ENCODE measurements at regions not wholly inside any gene's neighbourhood (a gene's known extent, or its start where the extent isn't known, plus 50 kb on each side); places are given as distances from the start of the nearest gene placed in this dataset.

DNA sequence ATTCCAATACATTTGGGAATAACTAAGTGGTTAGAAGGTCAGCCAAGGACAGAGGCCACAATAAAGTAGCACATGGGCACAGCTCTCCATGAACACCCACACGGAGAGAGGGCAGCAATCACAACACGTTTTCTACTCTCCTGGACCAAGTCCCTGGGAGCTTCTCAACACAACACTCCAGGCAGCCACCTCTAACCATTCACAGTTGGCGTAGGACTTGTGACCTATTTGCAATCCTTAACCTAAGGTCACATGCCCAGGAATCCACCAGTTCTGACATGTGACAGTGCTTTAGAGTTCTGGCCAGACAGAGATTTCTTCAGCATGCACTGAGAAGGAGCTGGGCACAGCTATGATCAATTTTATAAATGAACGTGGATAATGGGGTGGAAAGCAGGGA, 280.8 kb downstream of the SHQ1 start:
- no peak for DNase-seq (ENCODE audit: low spot score)

DNA sequence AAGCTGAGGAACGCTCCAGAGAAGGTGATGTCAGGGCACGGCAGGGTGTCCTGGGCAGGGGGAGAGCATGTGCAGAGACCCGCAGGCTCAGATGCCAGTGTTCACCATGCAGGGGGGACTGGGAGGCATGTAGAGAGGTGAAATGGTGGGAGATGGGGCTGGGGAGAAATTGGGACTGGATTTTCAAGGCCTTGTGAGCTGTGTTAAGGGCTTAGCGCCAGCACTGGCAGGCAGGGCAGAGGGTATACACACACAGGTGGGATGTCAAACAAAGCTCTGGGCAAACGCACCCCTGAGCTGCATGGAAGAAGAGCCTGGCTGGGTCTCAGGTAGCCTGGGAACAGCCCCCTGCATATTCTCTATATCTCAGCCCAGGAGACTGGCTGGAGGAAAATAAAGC, 282.7 kb downstream of the SHQ1 start:
- no peak for DNase-seq (ENCODE audit: low spot score)

DNA sequence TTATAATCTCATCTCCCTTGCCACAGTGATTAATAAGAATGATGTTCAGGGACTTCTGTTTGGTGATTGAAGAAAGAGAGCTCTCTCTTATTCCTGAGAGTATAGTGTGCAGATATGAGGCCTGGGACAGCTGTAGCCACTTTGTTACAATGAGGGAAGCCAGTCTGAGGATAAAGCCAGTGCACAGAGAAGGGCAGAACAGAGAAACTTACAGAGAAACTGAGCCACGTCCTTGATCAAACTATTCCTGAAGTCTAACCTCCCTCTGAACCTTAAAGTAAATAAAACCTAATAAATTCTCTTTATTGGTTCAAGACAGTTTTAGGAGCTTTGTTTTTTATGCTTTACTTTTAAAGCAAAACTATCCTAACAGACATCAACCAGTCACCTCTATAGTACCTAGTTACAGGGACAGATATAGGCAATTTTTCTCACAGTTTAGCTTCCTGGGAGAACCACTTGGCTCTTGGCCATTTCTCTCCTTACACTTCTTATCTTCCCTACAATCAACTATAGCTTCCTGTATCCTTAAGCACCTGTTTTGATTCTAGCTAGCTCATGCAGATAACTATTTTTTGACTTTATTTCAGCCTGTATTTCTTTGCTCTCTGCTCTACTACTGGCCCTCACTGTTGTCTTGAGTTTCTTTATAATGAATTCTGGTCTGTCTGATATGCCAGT, 284.4 kb downstream of the SHQ1 start:
- DNase-seq (ENCODE audit: low spot score) = no peak

DNA sequence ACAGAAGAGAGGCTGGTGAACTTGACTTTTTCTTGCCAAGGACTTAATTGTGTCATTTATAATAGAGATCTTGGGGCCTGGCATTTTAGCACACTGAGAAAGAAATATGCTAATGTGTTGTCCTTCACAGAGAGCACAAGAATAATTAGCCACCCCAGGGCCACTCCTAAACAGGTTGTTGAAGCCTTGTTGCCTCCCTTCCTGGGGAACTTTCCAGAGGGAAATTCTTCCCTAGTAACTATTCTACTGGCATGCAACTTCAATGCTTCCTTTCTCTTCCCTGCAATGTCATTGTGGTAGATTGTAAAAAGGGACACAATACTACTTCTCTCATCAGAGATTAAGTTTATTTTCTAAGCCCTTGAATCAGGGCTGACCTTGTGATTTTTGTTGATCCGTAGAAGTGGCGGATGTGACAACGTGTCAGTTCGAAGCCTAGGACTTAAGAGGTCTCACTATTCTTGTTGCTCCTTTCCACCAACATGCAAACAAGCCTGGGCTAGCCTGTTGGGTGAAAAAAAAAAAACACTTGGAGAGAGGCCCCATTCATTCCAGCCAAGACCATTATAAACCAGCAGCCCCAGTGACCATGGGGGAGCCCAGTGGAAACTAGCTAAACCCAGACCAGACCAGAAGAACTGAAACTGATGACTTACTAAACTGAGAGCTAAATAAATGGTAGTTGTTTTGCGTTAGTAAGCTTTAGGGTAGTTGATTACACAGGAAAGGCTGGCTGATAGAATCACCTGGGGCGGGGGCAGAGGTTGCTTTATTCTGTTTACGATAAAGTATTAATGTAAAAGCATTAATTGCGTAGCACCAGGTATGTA, 287.2 kb downstream of the SHQ1 start:
- DNase-seq (ENCODE audit: low spot score) = peak; percentile 52

DNA sequence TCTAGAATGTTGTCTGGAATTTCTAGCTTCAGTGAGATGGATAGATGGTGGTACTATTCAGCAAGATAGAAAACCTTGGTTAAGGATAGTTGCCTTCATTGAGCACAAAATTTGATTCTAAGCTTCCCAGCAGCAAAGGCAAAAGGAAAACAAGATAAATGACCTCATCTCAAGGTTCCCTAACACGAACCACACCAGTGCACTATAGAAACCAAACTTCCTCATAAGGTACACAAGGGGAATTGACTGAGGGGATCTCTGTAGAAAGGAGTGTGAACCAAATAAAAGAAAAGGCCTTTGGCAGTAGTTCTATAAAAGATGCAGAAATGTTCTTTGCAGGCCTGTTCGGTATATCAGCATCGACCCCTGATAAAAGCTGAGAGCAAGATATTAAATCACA, 288.9 kb downstream of the SHQ1 start:
- no peak for DNase-seq (ENCODE audit: low spot score)

DNA sequence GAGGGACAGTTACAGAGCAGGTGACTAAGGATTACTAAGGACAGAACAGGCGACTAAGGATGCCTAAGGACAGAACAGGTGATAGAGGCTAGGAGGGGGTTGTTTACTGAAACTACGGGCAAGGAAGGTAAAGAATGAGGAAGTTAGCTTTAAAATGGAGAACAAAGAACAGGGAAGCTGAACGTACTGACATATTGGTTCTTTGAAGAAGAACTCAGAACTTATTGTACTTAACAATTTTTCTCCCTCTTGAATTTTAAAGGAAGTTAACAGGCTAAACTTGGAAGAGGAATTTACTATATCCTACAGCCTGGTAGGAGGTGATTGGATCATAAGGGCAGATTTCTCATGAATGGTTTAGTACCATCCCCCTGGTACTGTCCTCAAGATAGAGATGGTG, 290.2 kb downstream of the SHQ1 start:
- no peak for DNase-seq (ENCODE audit: low spot score)

DNA sequence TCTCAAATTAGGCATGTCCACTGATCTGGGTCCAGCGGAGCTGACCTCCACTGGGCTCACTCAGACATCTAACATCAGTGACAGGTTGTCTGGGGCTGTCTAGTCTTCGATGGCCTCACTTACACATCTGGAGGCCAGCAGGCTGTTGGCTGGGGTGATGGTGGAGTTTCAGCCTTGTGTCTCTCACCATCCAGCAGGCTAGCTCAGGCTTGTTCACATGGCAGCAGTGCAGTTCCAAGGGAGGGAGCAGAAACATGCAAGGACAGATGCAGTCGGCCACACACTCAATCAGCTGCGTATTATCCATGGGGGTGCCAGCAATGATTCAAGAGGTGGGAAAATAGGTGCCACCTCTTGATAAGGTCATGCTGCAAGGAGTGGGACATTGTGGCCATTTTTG, 292.5 kb downstream of the SHQ1 start:
- DNase-seq (ENCODE audit: low spot score) = no peak

DNA sequence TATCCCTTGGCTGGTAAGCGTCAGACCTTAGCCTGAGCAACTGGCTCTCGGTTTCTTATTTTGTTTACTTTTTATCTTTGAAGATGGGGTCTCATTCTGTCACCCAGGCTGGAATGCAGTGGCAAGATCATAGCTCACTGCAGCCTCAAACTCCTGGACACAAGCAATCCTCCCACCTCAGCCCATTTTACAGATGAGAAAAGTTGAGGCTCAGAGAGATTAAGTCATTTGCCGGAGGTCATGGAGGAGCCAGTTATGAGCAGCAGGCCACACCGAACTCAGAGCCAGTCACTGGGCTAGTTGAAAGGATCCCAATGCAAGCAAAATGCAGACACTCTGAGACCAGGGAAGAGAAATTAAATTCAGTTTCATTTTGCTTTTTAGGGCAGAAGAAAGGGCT, 293.6 kb downstream of the SHQ1 start:
- DNase-seq (ENCODE audit: low spot score) = no peak

DNA sequence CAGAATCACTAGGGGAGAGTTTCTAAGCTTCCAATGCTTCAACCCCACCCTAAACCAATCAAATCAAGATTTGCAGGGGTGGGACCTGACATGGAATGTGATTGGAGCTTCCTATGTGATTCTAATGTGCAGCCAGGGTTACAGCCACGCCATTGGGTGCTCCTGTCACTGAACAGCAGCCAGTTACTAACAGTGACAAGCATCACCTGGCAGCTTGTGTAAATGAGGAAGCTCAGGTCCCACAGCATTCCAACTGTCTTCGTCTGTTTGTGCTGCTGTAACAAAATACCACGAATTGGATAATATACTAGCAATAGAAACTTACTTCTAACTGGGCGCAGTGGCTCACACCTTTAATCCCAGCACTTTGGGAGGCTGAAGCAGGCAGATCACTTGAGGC, 294.9 kb downstream of the SHQ1 start:
- no peak for DNase-seq (ENCODE audit: low spot score)

DNA sequence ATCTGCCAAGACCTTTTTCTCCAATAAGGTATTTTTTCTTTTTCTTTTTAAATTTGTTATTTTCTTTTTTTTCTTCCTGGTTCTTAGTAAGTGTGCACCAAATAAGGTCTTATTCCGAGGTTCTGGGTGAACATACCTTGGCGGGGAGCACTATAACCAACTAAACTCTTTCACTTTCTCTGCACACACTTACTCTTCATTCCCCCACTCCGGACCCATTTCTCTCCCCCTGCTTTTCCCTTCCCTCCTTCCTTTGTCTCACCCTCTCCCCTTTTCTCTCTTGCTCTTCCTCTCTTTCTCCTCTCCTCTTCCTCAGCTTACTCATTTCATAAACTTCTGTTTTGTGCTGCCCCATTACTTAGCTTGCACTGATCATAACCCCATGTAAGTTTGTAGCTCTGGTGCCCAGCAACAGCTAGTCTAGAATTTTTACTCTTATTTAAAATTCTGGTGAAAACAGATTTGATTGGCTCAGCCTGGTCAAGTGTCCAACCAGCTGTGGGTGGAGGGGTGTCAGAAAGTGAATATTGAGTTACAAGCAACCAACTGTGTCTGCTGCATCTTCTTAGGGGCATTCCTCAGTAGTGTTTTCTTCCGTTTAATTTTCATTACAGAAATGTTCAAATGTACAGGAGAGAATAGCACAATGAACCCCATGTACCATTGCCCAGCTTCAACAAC, 297.5 kb downstream of the SHQ1 start:
- no peak for DNase-seq (ENCODE audit: low spot score)

DNA sequence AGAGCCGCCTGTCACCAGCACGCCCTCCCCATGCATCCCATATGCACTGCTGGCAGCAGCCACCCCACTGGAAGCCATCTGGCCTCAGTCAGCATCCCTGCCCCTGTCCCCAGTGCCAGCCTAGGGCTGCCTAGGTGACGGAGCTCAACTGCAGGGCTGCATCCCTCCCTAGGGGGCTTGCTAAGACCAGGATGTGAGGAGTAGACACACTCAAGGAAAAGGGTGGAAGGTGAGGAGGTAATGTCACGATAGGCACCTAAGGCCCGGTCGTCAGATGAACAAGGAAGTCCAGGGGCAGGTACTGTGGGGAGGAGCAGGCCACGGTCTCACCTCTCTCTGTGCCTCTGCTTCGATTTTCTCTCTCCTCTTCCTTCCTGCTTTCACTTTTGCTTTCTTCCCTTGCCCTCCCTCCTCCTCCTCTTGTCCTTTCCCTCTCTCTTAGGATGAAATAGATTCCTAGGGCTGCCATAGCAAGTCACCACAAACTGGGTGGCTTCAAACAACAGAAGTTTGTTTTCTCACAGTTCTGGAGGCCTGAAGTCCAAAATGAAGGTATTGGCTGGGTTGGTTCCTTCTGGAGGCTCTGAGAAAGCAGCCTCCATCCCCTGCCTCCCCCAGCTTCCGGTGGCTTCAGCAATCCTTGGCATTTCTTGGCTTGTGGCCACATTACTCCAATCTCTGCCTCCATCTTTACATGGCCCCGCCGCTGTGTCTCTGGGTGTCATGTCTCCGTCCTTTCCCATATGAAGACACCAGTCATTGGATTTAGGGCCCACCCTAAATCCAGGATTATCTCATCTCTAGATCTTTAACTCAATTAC, 298.3 kb downstream of the SHQ1 start:
- DNase-seq (ENCODE audit: low spot score) = no peak

DNA sequence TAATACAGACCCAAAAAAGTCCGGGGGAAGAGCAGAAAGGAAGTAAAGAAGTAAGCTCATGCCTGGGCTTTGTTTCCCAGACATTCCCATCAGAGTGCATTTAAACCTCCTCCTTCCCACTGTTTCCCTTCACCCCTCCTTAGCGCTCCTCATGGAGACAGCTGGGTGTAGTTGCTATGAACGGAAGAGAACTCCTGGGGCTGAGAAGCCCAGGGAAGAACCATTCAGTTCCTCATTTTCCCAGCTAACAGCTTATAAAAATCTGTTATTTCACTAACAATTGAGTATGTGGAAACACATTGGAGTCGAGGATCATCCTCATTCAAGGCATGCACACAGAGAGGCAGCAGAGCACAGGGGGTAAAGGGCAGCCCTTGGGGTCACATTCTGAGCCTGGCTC, 299.3 kb downstream of the SHQ1 start:
- DNase-seq (ENCODE audit: low spot score) = no peak

DNA sequence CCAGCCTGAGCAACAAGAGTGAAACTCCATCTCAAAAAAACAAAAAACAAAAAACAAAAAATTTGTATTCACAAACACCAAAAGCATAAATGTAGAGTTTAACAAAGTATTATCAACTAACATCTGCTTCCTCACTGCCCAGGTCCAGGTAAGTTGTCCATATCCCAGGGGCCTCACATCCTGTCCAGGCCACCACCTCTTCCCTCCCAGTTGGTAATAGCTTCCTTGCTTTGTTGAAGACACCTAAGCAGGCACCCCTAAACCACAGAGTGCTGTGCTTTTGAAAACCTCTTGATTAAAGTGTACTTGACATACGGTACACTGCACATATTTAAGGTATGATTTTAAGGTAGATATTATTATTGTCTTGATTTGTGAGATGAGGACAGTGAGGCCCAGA, 299.8 kb downstream of the SHQ1 start:
- no peak for DNase-seq (ENCODE audit: low spot score)

DNA sequence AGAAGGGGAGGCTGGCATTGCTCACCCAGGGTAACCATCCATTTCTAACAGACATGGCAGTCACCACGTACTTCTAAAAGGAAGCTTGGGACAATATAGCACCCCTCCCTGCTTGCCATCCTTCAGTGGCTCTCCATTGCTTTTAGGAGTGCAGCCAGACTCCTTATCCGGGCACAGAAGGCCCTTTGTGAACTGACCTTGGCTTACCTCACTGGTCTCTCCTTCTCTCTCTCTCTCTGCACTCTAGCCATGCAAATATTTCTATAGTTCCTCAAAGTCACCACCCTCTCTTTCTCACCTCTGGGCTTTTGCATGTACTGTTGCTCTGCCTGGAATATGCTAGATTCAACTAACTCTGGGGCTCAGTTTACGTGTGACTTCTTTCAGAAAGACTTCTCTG, 301.1 kb downstream of the SHQ1 start:
- no peak for DNase-seq (ENCODE audit: low spot score)

DNA sequence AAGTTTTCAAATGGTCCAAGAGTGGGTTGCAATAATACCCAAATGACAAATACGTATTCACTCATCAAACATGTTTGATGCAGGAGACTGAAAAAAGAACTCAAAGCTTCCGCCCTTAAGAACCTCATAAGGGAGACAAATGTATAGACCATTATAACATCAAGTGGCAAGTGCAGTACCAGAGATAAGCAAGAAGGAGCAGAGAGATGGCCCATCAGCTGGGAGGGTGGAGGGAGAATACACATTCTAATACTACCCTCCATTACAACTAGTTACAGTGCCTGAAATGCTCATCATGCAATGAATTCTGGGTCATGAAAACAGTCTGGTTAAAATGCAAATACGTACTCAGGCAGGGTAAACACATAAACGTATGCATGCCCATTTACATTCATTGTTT, 304.0 kb downstream of the SHQ1 start:
- DNase-seq (ENCODE audit: low spot score) = no peak

DNA sequence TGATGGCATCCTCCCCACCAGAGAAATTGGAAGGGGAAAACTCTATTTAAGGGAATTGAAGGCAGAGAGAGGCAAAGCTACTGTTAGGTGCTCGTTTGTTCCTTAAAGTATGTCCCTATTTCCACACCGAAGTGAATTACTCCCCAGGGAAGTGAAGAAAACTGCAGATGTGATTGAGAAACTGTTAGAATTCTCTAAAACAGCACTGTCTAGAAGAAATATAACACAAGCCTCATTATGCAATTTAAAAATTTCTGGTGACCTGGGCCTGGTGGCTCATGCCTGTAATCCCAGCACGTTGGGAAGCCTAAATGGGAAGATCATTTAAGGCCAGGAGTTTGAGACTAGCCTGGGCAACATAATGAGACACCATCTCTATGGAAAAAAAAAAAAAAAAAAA, 305.0 kb downstream of the SHQ1 start:
- DNase-seq (ENCODE audit: low spot score) = no peak

DNA sequence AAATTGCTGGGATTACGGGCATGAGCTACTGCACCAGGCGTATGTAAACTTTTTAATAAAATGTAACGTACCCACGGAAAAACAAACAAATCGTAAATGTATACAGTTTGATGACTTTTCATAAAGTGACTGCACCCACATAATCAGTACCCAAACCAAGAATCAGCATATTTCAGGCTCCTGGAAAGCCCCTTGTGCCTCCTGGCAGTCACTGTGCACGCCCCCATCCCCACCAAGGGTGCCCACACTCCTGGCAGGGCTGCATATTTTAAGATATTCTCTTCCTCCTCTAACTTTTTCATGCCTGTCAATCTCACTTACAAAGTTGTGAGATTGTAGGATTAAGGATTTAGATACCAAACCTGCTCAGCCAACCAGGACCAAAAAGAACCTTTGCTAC, 305.5 kb downstream of the SHQ1 start:
- DNase-seq (ENCODE audit: low spot score) = no peak

DNA sequence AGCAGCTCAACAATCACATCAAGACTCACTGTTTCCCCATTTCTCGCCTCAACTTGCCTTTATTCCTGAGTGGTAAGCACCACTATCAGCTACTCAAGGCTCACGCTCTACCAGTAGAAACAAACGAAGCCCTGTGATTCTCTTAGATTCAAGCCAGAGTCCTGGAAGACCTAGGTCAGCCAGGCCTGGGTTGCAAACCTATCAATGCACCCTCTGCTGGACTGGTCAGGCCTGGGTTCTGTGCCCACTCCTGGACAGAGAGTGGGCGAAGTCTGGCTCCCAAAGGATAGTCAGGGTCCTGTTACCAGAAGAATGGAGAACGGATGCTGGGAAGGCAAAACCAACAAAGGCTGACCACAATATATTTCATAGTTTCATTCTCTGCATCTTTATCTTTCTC, 308.4 kb downstream of the SHQ1 start:
- DNase-seq (ENCODE audit: low spot score) = no peak

DNA sequence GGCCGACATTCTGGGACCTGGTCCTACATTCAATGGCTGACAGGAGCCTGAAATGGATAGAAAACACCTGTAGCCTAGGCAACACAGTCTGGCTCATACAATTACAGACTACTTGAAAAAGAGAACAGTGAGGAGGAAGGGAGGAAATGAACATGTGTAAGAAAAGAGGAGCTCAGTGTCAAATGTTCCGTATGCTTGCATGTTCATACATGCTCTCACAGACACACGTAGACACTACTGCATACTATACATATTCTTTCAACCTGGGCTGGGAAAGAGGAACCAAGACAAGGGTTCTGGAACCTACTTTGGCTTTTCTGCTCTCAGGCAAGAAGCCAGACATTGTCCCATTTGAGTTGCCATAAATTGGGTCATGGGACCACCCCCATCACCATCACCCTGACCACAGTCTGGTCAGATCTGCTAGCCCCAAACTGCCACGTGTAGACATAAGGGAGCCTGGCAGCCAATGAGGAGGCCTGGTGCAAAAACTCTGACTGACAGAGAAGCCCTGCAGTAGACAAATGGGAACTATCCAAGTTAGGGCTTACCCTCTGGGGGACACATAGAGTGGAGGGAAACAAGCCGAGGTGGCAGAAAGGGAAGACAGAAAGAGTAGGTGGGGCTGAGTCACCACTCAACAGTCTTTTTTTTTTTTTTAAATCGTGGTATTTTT, 310.0 kb downstream of the SHQ1 start:
- DNase-seq (ENCODE audit: low spot score) = no peak

DNA sequence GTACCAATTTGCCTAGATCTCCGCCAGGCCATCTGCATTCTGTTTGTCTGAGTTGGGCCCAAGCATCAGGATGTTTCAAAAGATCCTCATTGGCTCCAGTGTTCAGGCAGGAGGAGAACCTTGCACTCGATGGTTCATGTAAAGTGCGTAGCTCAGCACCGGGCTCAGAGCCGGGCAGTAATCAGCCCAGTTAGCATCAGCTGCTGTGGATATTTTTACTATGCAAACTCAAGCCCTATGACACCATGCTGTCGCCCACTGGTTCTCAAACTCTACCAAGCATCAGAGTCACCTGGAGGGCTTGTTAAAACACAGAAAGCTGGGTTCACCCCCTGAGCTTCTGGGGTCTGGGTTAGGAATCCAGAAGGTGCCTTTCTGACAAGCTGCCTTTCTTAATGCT, 310.8 kb downstream of the SHQ1 start:
- DNase-seq (ENCODE audit: low spot score) = no peak

DNA sequence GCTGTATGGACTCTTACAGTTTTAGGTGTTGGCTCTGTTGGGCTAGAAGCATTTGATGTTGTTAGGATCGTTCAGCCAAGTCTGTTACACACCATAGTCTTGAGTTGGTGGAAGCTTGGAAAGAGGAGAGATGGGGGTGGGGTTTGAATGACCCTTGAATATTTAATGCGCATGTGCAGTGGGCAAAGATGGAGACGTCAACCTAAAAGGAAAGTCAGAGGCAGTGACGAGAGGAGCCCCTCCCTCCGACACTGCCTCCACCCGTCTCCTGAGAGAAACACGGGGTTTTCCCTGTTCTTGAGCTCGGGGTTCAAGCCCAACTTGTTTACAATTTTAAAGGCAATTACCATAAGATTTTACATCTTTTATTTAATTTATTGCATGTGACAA, 311.4 kb downstream of the SHQ1 start:
- DNase-seq (ENCODE audit: low spot score) = no peak

Measured in pons (tissue), 1 donor.